GM18861 (cell line): ENCODE measurements at regions not wholly inside any gene's neighbourhood (a gene's known extent, or its start where the extent isn't known, plus 50 kb on each side); places are given as distances from the start of the nearest gene placed in this dataset.
"Not testable (repeated sequence)": the region's sequence is repeated elsewhere in the genome, so short reads cannot be mapped to it uniquely, and the experiment has no call there.

Experiments
- ATAC-seq: cut with Tn5 transposase; IDR thresholded peaks from one replicate; pipeline ENCODE4 v1.9.1; 2021; ENCODE audit not compliant: unreplicated experiment

GRCh38 chr2:2730301-2730833 is 399.3 kb upstream of the MYT1L start:
- ATAC-seq, result no peak

- no peak for ATAC-seq
Observed at GRCh38 chr2:2729246-2729645, 398.2 kb upstream of the MYT1L start.

- no peak for ATAC-seq
Observed at GRCh38 chr2:2728635-2729034, 397.6 kb upstream of the MYT1L start.

GRCh38 chr2:2727876-2728511 is 396.9 kb upstream of the MYT1L start:
- ATAC-seq, result no peak

GRCh38 chr2:2726163-2726562 is 395.1 kb upstream of the MYT1L start:
- ATAC-seq, result no peak

- no peak for ATAC-seq
Observed at GRCh38 chr2:2723064-2723463, 392.0 kb upstream of the MYT1L start.

- ATAC-seq, result no peak
Observed at GRCh38 chr2:2721296-2721835, 390.3 kb upstream of the MYT1L start.

- ATAC-seq, result not testable (repeated sequence)
Observed at GRCh38 chr2:2720806-2721205, 389.7 kb upstream of the MYT1L start.

GRCh38 chr2:2720351-2720750 is 389.3 kb upstream of the MYT1L start:
- no peak for ATAC-seq

- ATAC-seq, result no peak
Observed at GRCh38 chr2:2719781-2720180, 388.7 kb upstream of the MYT1L start.

- no peak for ATAC-seq
Observed at GRCh38 chr2:2719015-2719414, 387.9 kb upstream of the MYT1L start.

GRCh38 chr2:2717406-2717805 is 386.3 kb upstream of the MYT1L start:
- no peak for ATAC-seq

- no peak for ATAC-seq
Observed at GRCh38 chr2:2716771-2717170, 385.7 kb upstream of the MYT1L start.

- ATAC-seq, result no peak
Observed at GRCh38 chr2:2715036-2715818, 384.2 kb upstream of the MYT1L start.

- no peak for ATAC-seq
Observed at GRCh38 chr2:2714408-2714807, 383.3 kb upstream of the MYT1L start.

- no peak for ATAC-seq
Observed at GRCh38 chr2:2709431-2709770, 378.3 kb upstream of the MYT1L start.

GRCh38 chr2:2708575-2709430 is 377.7 kb upstream of the MYT1L start:
- ATAC-seq, result no peak

- no peak for ATAC-seq
Observed at GRCh38 chr2:2707206-2707991, 376.3 kb upstream of the MYT1L start.

GRCh38 chr2:2706306-2706705 is 375.2 kb upstream of the MYT1L start:
- ATAC-seq, result no peak

- ATAC-seq, result no peak
Observed at GRCh38 chr2:2705871-2706270, 374.8 kb upstream of the MYT1L start.
